ENCODE measurements at regions not wholly inside any gene's neighbourhood (a gene's known extent, or its start where the extent isn't known, plus 50 kb on each side); places are given as distances from the start of the nearest gene placed in this dataset.
"Not testable (repeated sequence)": the region's sequence is repeated elsewhere in the genome, so short reads cannot be mapped to it uniquely, and the experiment has no call there.

- TF ChIP-seq EZH2phosphoT487 (IDR thresholded peaks at IDR 0.05; ENCODE audit: low read depth) (no peak), CTCF (IDR thresholded peaks at IDR 0.05; ENCODE audit: low read depth, low read length) (no peak)
- no peak overlapping the region for H2AFZ ChIP-seq (ENCODE audit: low read depth, low read length)
- H3K27ac ChIP-seq (ENCODE audit: low read length): no peak overlapping the region
- H3K4me3 ChIP-seq (ENCODE audit: low read length): no peak overlapping the region
- no peak overlapping the region for H3K4me2 ChIP-seq (ENCODE audit: low read length)
- H4K20me1 ChIP-seq (ENCODE audit: insufficient read depth, low read length): no peaks in the 10 kb centered on the region
- no peaks in the 10 kb centered on the region for H3K9me3 ChIP-seq (ENCODE audit: insufficient read depth, low read length)
- H3K9ac ChIP-seq (ENCODE audit: low read length): no peak overlapping the region
- H3K4me1 ChIP-seq (ENCODE audit: low read length): no peaks in the 10 kb centered on the region
- no peaks in the 10 kb centered on the region for H3K79me2 ChIP-seq (ENCODE audit: low read length)
- no peaks in the 10 kb centered on the region for H3K36me3 ChIP-seq (replicated peaks; ENCODE audit: low read depth, low read length)
- no peaks in the 10 kb centered on the region for H3K27me3 ChIP-seq (ENCODE audit: low read depth, low read length)
Measured at GRCh38 chrX:114472788-114473187, 111.1 kb upstream of the HTR2C start.

GRCh38 chrX:114500622-114501021, 83.3 kb upstream of the HTR2C start:
- Histone ChIP-seq H3K9me3 (ENCODE audit: insufficient read depth, low read length) (no peaks in the 10 kb centered on the region), H3K27me3 (ENCODE audit: low read depth, low read length) (no peaks in the 10 kb centered on the region), H3K9ac (ENCODE audit: low read length) (no peak overlapping the region), H4K20me1 (ENCODE audit: insufficient read depth, low read length) (no peaks in the 10 kb centered on the region), H3K4me1 (ENCODE audit: low read length) (no peaks in the 10 kb centered on the region), H3K27ac (ENCODE audit: low read length) (no peak overlapping the region), H2AFZ (ENCODE audit: low read depth, low read length) (no peak overlapping the region), H3K79me2 (ENCODE audit: low read length) (no peaks in the 10 kb centered on the region), H3K4me3 (ENCODE audit: low read length) (no peak overlapping the region), H3K4me2 (ENCODE audit: low read length) (no peak overlapping the region), H3K36me3 (replicated peaks; ENCODE audit: low read depth, low read length) (no peaks in the 10 kb centered on the region)
- no peak for TF ChIP-seq EZH2phosphoT487 (IDR thresholded peaks at IDR 0.05; ENCODE audit: low read depth)

- H3K4me3 ChIP-seq (ENCODE audit: low read length): no peak overlapping the region
- no peak overlapping the region for H3K27ac ChIP-seq (ENCODE audit: low read length)
- H2AFZ ChIP-seq (ENCODE audit: low read depth, low read length): no peak overlapping the region
- no peaks in the 10 kb centered on the region for H3K4me1 ChIP-seq (ENCODE audit: low read length)
- TF ChIP-seq CTCF (IDR thresholded peaks at IDR 0.05; ENCODE audit: low read depth, low read length) (no peak), EZH2phosphoT487 (IDR thresholded peaks at IDR 0.05; ENCODE audit: low read depth) (no peak)
- no peaks in the 10 kb centered on the region for H3K36me3 ChIP-seq (replicated peaks; ENCODE audit: low read depth, low read length)
- no peak overlapping the region for H3K9ac ChIP-seq (ENCODE audit: low read length)
- H3K4me2 ChIP-seq (ENCODE audit: low read length): no peak overlapping the region
- H3K79me2 ChIP-seq (ENCODE audit: low read length): no peaks in the 10 kb centered on the region
- H3K9me3 ChIP-seq (ENCODE audit: insufficient read depth, low read length): no peaks in the 10 kb centered on the region
- no peaks in the 10 kb centered on the region for H3K27me3 ChIP-seq (ENCODE audit: low read depth, low read length)
- H4K20me1 ChIP-seq (ENCODE audit: insufficient read depth, low read length): no peaks in the 10 kb centered on the region
Measured at GRCh38 chrX:114508756-114509155, 75.1 kb upstream of the HTR2C start.

GRCh38 chrX:114519524-114519923, 64.4 kb upstream of the HTR2C start:
- Histone ChIP-seq H3K36me3 (replicated peaks; ENCODE audit: low read depth, low read length) (no peaks in the 10 kb centered on the region), H4K20me1 (ENCODE audit: insufficient read depth, low read length) (no peaks in the 10 kb centered on the region)

GRCh38 chrX:114520701-114521100, 63.2 kb upstream of the HTR2C start:
- H3K79me2 ChIP-seq (ENCODE audit: low read length); H3K4me1 ChIP-seq (ENCODE audit: low read length); H2AFZ ChIP-seq (ENCODE audit: low read depth, low read length); H3K9ac ChIP-seq (ENCODE audit: low read length); H4K20me1 ChIP-seq (ENCODE audit: insufficient read depth, low read length); H3K27ac ChIP-seq (ENCODE audit: low read length); H3K4me2 ChIP-seq (ENCODE audit: low read length); H3K4me3 ChIP-seq (ENCODE audit: low read length); H3K36me3 ChIP-seq (replicated peaks; ENCODE audit: low read depth, low read length); H3K27me3 ChIP-seq (ENCODE audit: low read depth, low read length); H3K9me3 ChIP-seq (ENCODE audit: insufficient read depth, low read length): not testable (repeated sequence)

More at GRCh38 chrX:114519524-114519923, 64.4 kb upstream of the HTR2C start:
- H3K79me2 ChIP-seq (ENCODE audit: low read length): no peaks in the 10 kb centered on the region
- no peak for TF ChIP-seq CTCF (IDR thresholded peaks at IDR 0.05; ENCODE audit: low read depth, low read length)
- TF ChIP-seq EZH2phosphoT487 (IDR thresholded peaks at IDR 0.05; ENCODE audit: low read depth): no peak
- no peaks in the 10 kb centered on the region for H3K4me1 ChIP-seq (ENCODE audit: low read length)
- no peak overlapping the region for H3K4me2 ChIP-seq (ENCODE audit: low read length)
- H2AFZ ChIP-seq (ENCODE audit: low read depth, low read length): no peak overlapping the region
- H3K27ac ChIP-seq (ENCODE audit: low read length): no peak overlapping the region
- H3K9ac ChIP-seq (ENCODE audit: low read length): no peak overlapping the region
- H3K9me3 ChIP-seq (ENCODE audit: insufficient read depth, low read length): no peaks in the 10 kb centered on the region
- H3K4me3 ChIP-seq (ENCODE audit: low read length): no peak overlapping the region
- no peaks in the 10 kb centered on the region for H3K27me3 ChIP-seq (ENCODE audit: low read depth, low read length)

Measured in OCI-LY3 (cell line).